ENCODE measurements at regions not wholly inside any gene's neighbourhood (a gene's known extent, or its start where the extent isn't known, plus 50 kb on each side); places are given as distances from the start of the nearest gene placed in this dataset.

DNA sequence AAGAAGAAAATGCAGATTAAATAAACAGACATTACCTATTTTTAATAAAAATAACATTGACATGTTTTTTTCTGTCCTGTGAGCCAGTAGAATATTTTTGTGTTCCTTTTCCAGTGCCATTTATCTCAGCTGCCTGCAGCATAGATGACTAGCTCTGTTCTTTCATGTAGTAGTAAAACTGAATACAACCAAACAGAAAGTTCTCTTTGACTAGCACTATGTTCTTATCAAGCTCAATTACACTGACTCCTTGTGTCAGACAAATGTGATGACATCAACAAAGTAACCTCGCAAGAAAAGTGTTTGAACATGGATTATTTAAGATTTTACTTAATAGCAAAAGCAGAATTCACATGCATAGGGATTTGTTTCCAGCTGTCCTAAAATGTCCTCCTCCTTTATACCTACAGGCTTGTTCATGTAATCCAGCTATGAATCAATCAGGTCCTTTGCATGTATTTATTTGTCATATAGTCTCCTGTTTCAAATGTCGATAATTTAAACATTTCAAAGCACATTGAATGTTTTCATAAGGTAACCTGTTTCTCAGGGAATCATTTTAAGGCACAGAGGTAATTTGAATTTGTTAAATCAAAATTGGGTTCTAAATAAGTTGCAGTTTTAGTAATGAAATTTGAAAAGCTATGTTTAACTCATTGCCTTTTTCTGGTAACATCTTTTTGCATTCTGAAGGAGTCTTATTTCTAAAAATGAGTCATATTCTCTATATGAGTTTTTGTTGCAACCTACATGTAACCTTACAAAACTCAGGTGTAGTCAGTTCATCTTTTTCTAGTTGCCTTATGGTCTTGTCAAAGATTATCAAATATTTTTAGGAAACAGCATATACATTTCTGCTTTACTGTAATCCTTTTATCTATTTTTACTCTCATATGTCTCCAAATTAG is 215.3 kb upstream of the GULP1 start:
- POLR2A ChIA-PET (ENCODE audit: low non-redundant PET) = no interaction called here
- no peak overlapping the region for H3K27ac ChIP-seq
- CTCF ChIA-PET = no interaction called here
- TF ChIP-seq, protein P1, sequence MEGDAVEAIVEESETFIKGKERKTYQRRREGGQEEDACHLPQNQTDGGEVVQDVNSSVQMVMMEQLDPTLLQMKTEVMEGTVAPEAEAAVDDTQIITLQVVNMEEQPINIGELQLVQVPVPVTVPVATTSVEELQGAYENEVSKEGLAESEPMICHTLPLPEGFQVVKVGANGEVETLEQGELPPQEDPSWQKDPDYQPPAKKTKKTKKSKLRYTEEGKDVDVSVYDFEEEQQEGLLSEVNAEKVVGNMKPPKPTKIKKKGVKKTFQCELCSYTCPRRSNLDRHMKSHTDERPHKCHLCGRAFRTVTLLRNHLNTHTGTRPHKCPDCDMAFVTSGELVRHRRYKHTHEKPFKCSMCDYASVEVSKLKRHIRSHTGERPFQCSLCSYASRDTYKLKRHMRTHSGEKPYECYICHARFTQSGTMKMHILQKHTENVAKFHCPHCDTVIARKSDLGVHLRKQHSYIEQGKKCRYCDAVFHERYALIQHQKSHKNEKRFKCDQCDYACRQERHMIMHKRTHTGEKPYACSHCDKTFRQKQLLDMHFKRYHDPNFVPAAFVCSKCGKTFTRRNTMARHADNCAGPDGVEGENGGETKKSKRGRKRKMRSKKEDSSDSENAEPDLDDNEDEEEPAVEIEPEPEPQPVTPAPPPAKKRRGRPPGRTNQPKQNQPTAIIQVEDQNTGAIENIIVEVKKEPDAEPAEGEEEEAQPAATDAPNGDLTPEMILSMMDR (conservative IDR thresholded peaks at IDR 0.05; ENCODE audit: low read depth) = no peak
- DNase-seq (ENCODE audit: low spot score) = no peak

DNA sequence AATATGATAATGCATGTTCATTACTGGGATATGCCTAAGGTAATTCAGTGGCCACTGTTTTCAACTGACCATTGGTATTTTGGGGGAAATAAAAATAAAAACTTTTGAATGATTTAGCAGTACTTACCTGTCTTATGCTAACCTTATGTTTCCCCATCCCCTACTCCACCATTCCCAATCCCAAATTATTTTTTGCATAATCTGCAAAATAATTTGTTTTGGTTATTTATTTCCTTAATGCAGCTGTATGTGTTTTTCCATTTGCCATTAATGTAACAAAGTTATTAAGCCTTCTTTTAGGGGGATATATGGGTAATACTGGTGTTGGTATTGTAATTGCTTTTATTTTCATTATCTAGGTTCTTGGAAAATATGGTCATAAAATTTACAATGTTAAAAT is 213.9 kb upstream of the GULP1 start:
- TF ChIP-seq, protein P1 (conservative IDR thresholded peaks at IDR 0.05; ENCODE audit: low read depth) = no peak
- no peak overlapping the region for H3K27ac ChIP-seq
- ChIA-PET CTCF (no interaction called here), POLR2A (ENCODE audit: low non-redundant PET) (no interaction called here)
- DNase-seq (ENCODE audit: low spot score) = no peak

DNA sequence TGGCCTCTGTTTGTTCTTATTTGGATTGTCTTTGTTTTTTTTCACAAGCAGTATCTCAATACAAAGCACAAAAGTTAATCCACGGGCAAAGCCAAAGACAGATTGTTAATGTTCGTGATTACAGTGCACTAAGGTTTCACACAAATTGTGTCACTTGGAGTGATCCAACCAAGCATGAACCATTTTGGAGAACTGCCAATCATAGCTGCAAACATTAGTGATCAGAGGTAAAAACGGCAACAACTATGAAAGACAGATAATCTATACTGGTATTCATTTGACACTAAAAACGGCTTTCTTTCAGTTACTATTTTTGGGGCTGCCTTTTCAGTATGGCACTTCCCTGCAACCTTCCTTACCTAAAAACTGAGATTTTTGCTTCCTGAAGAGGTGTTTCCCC is 213.1 kb upstream of the GULP1 start:
- TF ChIP-seq, protein P1 (conservative IDR thresholded peaks at IDR 0.05; ENCODE audit: low read depth) = no peak
- no peak for DNase-seq (ENCODE audit: low spot score)
- ChIA-PET CTCF (no interaction called here), POLR2A (ENCODE audit: low non-redundant PET) (no interaction called here)
- no peak overlapping the region for H3K27ac ChIP-seq

DNA sequence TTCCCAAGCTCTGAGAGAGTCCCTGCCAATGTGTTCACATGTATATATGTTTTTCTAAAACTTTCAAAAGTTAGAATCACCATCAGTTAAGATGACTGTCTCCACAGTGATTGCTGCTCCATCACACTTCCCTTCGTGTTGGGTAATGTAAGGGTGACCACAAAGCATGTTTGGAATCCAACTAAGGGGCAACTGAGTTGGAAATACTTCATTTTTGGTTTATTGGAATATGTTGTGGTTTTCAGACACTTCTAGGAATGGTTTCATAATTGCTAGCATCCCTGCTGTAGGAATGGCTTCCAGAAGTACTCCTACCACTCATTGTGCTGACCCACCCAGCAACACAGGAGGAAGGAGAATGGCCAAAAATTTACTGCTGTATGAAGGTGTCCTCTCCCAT is 212.5 kb upstream of the GULP1 start:
- POLR2A ChIA-PET (ENCODE audit: low non-redundant PET) = no interaction called here
- no peak for DNase-seq (ENCODE audit: low spot score)
- TF ChIP-seq, protein P1 (conservative IDR thresholded peaks at IDR 0.05; ENCODE audit: low read depth) = no peak
- CTCF ChIA-PET = no interaction called here
- no peak overlapping the region for H3K27ac ChIP-seq

DNA sequence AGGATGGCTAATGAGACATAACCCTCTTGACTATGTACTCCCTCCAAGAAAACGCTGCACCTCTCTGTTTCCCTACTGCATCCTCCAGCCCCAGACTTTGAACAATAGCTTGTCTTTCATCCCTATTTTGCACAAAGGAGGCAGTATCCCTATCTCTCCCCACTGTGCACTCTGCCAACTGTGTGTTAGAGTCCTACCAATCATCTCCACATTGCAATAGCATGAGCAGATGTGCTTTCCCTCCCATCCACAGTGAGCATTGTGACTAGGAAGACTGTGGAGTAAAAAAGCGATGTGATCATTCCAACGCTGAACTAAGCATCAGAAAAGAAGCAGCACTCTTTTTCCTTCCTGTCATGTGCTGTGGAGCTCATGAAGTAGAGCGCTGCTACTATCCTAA is 206.3 kb upstream of the GULP1 start:
- ChIA-PET CTCF (interaction anchor here (0.7 kb wide), 2 partner anchors 111 to 485 kb away, joined by 3 to 5 read pairs; no protein-coding TSS in a partner anchor), POLR2A (ENCODE audit: low non-redundant PET) (no interaction called here)
- TF ChIP-seq, protein P1 (conservative IDR thresholded peaks at IDR 0.05; ENCODE audit: low read depth) = no peak
- H3K27ac ChIP-seq = no peak overlapping the region
- no peak for DNase-seq (ENCODE audit: low spot score)

DNA sequence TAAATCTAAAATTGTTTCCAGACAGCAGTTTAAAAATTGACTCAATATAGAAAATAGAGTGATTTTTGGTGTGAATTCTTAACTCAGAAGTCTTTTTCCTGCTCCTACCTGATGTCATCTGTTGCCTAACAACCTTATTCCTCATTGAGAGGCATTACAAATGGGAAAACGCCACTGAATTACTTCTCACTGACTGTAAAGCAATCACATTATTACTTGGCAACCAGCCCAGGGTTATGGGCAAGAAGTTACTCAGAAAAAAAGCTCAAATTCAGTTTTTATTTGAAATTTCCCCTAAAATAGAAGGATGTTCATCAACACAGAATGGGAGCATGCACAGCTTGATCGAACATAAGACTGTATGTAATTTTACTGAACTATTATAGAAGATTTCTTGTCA is 201.8 kb upstream of the GULP1 start:
- DNase-seq (ENCODE audit: low spot score) = no peak
- TF ChIP-seq, protein P1 (conservative IDR thresholded peaks at IDR 0.05; ENCODE audit: low read depth) = no peak
- POLR2A ChIA-PET (ENCODE audit: low non-redundant PET) = no interaction called here
- no peak overlapping the region for H3K27ac ChIP-seq
- CTCF ChIA-PET = no interaction called here

Measured in RWPE1 (cell line).